ENCODE measurements at regions not wholly inside any gene's neighbourhood (a gene's known extent, or its start where the extent isn't known, plus 50 kb on each side); places are given as distances from the start of the nearest gene placed in this dataset.
"Not testable (repeated sequence)": the region's sequence is repeated elsewhere in the genome, so short reads cannot be mapped to it uniquely, and the experiment has no call there.

GRCh38 chr11:129751511-129751910 lies 64.1 kb upstream of the TMEM45B start:
- Histone ChIP-seq H3K9ac (ENCODE audit: low read depth, low read length) (no peak overlapping the region), H3K4me1 (ENCODE audit: insufficient read depth, low read length) (no peaks in the 10 kb centered on the region), H3K9me3 (ENCODE audit: control insufficient read depth, insufficient read depth, low read length) (no peaks in the 10 kb centered on the region), H3K36me3 (ENCODE audit: insufficient read depth, low read length) (no peaks in the 10 kb centered on the region)

GRCh38 chr11:129763569-129763968 lies 52.1 kb upstream of the TMEM45B start:
- H3K4me1 ChIP-seq (ENCODE audit: insufficient read depth, low read length); H3K9me3 ChIP-seq (ENCODE audit: control insufficient read depth, insufficient read depth, low read length); H3K36me3 ChIP-seq (ENCODE audit: insufficient read depth, low read length); H3K9ac ChIP-seq (ENCODE audit: low read depth, low read length): not testable (repeated sequence)

- H3K9me3 ChIP-seq (ENCODE audit: control insufficient read depth, insufficient read depth, low read length); H3K36me3 ChIP-seq (ENCODE audit: insufficient read depth, low read length); H3K4me1 ChIP-seq (ENCODE audit: insufficient read depth, low read length); H3K9ac ChIP-seq (ENCODE audit: low read depth, low read length): not testable (repeated sequence)
These were observed 51.4 kb upstream of the TMEM45B start for GRCh38 chr11:129764204-129764603.
